ENCODE measurements at regions not wholly inside any gene's neighbourhood (a gene's known extent, or its start where the extent isn't known, plus 50 kb on each side); places are given as distances from the start of the nearest gene placed in this dataset.

DNA sequence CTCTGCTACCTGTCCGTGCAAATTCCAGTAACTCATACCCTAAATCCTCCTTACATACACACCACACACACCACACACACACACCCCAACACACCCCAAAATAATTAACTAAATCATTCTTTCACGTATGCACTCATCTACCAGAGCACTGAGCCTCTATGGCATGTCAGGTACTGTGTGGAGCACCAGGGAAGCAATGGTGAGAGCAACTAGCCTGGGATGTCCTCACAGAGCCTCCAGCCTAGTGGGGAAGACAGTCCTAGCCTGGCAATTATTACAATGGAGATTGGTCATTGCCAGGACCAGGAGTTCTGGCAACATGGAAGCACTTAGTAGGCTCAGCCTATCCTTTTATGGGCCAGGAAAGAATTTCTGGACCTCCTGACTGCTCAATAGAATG is 72.7 kb upstream of the LCLAT1 start:
- H3K4me3 ChIP-seq (ENCODE audit: low read depth, low read length) = no peak overlapping the region
- TF ChIP-seq CTCF (IDR thresholded peaks at IDR 0.05; ENCODE audit: borderline replicate concordance, insufficient read depth, low read depth, low read length) = no peak

GRCh38 chr2:30375915-30376314 is 71.1 kb upstream of the LCLAT1 start:
- TF ChIP-seq CTCF (IDR thresholded peaks at IDR 0.05; ENCODE audit: borderline replicate concordance, insufficient read depth, low read depth, low read length) = no peak
- H3K4me3 ChIP-seq (ENCODE audit: low read depth, low read length) = no peak overlapping the region

DNA sequence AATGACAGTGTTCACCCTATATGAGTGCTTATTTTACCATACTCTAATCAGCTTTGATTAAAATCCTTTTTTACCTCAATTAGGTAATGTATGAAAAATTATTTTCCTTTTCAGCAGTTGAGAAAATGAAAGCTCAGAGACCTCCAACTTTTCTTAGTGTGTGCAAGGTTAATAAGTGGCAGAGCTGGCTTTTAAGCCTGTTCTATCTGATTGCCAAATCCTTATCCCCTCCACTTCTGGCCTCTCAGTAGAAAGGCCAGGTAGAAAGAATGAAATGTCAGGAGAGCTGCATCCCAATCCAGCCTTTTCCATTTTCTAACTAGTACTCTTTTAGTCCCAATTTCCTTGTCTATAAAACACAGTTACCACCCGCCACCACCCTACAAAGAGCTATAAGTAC is 67.6 kb upstream of the LCLAT1 start:
- TF ChIP-seq CTCF (IDR thresholded peaks at IDR 0.05; ENCODE audit: borderline replicate concordance, insufficient read depth, low read depth, low read length) = no peak
- H3K4me3 ChIP-seq (ENCODE audit: low read depth, low read length) = no peak overlapping the region

DNA sequence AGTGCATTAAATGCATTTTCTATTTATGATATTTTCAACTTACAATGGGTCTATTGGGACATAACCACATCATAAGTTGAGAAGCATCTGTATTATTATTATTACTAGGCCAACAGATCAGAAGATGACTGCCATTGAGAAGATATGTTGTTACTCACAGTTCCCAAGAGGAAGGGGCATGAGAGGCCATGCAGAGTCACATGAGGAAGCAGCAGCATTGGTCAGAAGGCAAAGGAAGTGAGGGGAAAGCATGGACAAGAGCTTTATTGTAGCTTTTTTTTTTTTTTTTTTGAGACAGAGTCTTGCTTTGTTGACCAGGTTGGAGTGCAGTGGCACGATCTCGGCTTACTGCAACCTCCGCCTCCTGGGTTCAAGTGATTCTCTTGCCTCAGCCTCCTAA is 66.2 kb upstream of the LCLAT1 start:
- TF ChIP-seq CTCF (IDR thresholded peaks at IDR 0.05; ENCODE audit: borderline replicate concordance, insufficient read depth, low read depth, low read length) = no peak

DNA sequence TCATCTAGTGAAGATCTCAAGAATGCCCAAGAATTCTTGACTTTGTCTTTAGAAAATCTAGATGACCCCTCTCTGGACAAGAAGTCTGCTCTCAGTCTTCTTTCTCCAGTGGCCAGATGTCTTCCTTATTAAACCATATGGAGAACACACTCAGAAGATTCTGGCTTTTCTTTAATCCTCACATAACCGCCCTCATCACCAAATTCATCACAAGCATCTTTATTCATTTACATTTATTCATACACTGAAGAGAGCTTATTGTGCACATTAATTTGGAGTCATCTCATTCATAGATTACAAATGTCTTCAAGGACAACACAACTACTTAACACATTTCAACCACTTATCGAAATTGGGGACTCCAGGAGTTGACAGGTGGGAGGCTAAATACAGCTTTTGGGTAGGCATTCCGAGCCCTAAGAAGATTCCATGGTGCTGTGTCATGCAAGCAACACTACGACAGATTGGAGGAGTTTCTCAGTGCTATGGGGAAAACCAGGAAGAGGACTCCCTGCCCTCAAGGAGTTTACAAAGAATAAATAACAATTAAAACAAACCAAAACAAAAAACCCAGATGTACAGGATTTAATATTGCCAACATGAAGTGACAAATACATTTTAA is 64.8 kb upstream of the LCLAT1 start:
- TF ChIP-seq CTCF (IDR thresholded peaks at IDR 0.05; ENCODE audit: borderline replicate concordance, insufficient read depth, low read depth, low read length) = no peak
- no peak overlapping the region for H3K4me3 ChIP-seq (ENCODE audit: low read depth, low read length)

More for the DNA sequence above, 66.2 kb upstream of the LCLAT1 start:
- no peak overlapping the region for H3K4me3 ChIP-seq (ENCODE audit: low read depth, low read length)

GRCh38 chr2:30382995-30383394 is 64.1 kb upstream of the LCLAT1 start:
- TF ChIP-seq CTCF (IDR thresholded peaks at IDR 0.05; ENCODE audit: borderline replicate concordance, insufficient read depth, low read depth, low read length) = no peak
- H3K4me3 ChIP-seq (ENCODE audit: low read depth, low read length) = no peak overlapping the region

- no peak for TF ChIP-seq CTCF (IDR thresholded peaks at IDR 0.05; ENCODE audit: borderline replicate concordance, insufficient read depth, low read depth, low read length)
- H3K4me3 ChIP-seq (ENCODE audit: low read depth, low read length) = no peak overlapping the region
Measured at GRCh38 chr2:30385327-30385726, 61.7 kb upstream of the LCLAT1 start.
